ENCODE measurements at regions not wholly inside any gene's neighbourhood (a gene's known extent, or its start where the extent isn't known, plus 50 kb on each side); places are given as distances from the start of the nearest gene placed in this dataset.

GRCh38 chr1:59236721-59237545 lies 60.0 kb upstream of the FGGY start:
- no peaks in the 10 kb centered on the region for H3K27me3 ChIP-seq (ENCODE audit: control insufficient read depth in 3 of 3, insufficient read depth in 3 of 3, low read depth in 1 of 3, low read length in 3 of 3)
- no peak overlapping the region for H3K18ac ChIP-seq (ENCODE audit: low read length)
- peaks cover 1 to 4% of the 10 kb centered on the region in 2 donors for H3K4me1 ChIP-seq (ENCODE audit: control insufficient read depth in 2 of 2, insufficient read depth in 1 of 2, low read depth in 1 of 2, low read length in 2 of 2)
- H2AFZ ChIP-seq (ENCODE audit: low read length), result no peak overlapping the region
- H2BK5ac ChIP-seq (ENCODE audit: low read length), result no peak overlapping the region
- no peak overlapping the region for H3K14ac ChIP-seq (ENCODE audit: low read length)
- H3K9ac ChIP-seq (ENCODE audit: low read depth, low read length, poor library complexity), result no peak overlapping the region
- H3K9me3 ChIP-seq (replicated peaks in 1 of 2; ENCODE audit: control insufficient read depth in 2 of 2, insufficient read depth in 1 of 2, low read depth in 1 of 2, low read length in 2 of 2), result no peaks in the 10 kb centered on the region
- no peak overlapping the region for H2BK12ac ChIP-seq (ENCODE audit: low read length)
- no peaks in the 10 kb centered on the region for H3K36me3 ChIP-seq (replicated peaks in 1 of 2; ENCODE audit: control insufficient read depth in 2 of 2, insufficient read depth in 2 of 2, low read length in 2 of 2)
- no peak overlapping the region for H2BK120ac ChIP-seq (ENCODE audit: low read depth, low read length)
- H4K91ac ChIP-seq (ENCODE audit: low read depth, low read length, poor library complexity), result no peak overlapping the region
- H3K23ac ChIP-seq (ENCODE audit: low read depth, low read length, poor library complexity), result no peak overlapping the region
- H3K79me1 ChIP-seq (ENCODE audit: low read depth, low read length), result no peaks in the 10 kb centered on the region
- no CpG with 5 or more reads among the region's 3 CpGs for WGBS, 2 donors (ENCODE audit: extremely low coverage in 2 of 2, insufficient read length in 2 of 2, insufficient replicate concordance in 1 of 2)
- H2BK15ac ChIP-seq (ENCODE audit: low read length), result no peak overlapping the region
- H3K4ac ChIP-seq (ENCODE audit: low read length), result no peak overlapping the region
- H3K27ac ChIP-seq (replicated peaks; ENCODE audit: low read length), result no peak overlapping the region
- H3K4me3 ChIP-seq (ENCODE audit: low read length in 2 of 2), result no peak overlapping the region
- H2AK5ac ChIP-seq (ENCODE audit: low read depth, low read length), result no peak overlapping the region
- no peak overlapping the region for H3K4me2 ChIP-seq (ENCODE audit: insufficient read depth, low read length, poor library complexity, severe bottlenecking)
- H4K8ac ChIP-seq (ENCODE audit: low read depth, low read length), result no peak overlapping the region
- no peak for DNase-seq (ENCODE audit: low spot score)

DNA sequence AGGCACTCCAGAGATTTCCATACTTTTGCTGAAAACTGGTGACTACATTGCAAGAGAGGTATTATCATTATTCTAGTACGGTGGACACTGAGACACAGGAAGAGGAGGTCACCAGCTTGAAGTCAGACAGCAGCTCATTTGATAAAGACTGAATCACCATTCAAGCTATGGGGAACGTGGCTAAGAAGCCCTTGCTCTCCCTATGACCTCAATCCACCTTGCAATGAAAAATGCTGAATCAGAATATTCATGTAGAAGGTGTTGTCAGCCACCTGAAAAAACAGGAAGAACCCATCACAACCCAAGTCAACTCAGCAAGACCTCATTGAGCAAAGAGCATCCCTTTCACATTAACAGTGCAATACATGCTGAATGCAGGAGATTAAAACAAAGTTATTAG lies 59.0 kb upstream of the FGGY start:
- Histone ChIP-seq H3K4ac (ENCODE audit: low read length) (no peak overlapping the region), H3K4me1 (ENCODE audit: control insufficient read depth in 2 of 2, insufficient read depth in 1 of 2, low read depth in 1 of 2, low read length in 2 of 2) (peaks cover 1 to 4% of the 10 kb centered on the region in 2 donors)

GRCh38 chr1:59238333-59238934 lies 58.5 kb upstream of the FGGY start:
- Histone ChIP-seq H2BK5ac (ENCODE audit: low read length) (no peak overlapping the region), H3K9ac (ENCODE audit: low read depth, low read length, poor library complexity) (no peak overlapping the region), H4K91ac (ENCODE audit: low read depth, low read length, poor library complexity) (no peak overlapping the region), H3K4me2 (ENCODE audit: insufficient read depth, low read length, poor library complexity, severe bottlenecking) (no peak overlapping the region), H3K27me3 (ENCODE audit: control insufficient read depth in 3 of 3, insufficient read depth in 3 of 3, low read depth in 1 of 3, low read length in 3 of 3) (no peaks in the 10 kb centered on the region), H3K27ac (replicated peaks; ENCODE audit: low read length) (no peak overlapping the region), H3K4ac (ENCODE audit: low read length) (no peak overlapping the region), H3K4me1 (ENCODE audit: control insufficient read depth in 2 of 2, insufficient read depth in 1 of 2, low read depth in 1 of 2, low read length in 2 of 2) (peaks cover 1 to 4% of the 10 kb centered on the region in 2 donors), H3K36me3 (replicated peaks in 1 of 2; ENCODE audit: control insufficient read depth in 2 of 2, insufficient read depth in 2 of 2, low read length in 2 of 2) (no peaks in the 10 kb centered on the region), H3K79me1 (ENCODE audit: low read depth, low read length) (no peaks in the 10 kb centered on the region), H3K18ac (ENCODE audit: low read length) (no peak overlapping the region), H4K8ac (ENCODE audit: low read depth, low read length) (no peak overlapping the region), H2AFZ (ENCODE audit: low read length) (no peak overlapping the region), H2AK5ac (ENCODE audit: low read depth, low read length) (no peak overlapping the region), H3K9me3 (replicated peaks in 1 of 2; ENCODE audit: control insufficient read depth in 2 of 2, insufficient read depth in 1 of 2, low read depth in 1 of 2, low read length in 2 of 2) (no peaks in the 10 kb centered on the region), H2BK12ac (ENCODE audit: low read length) (no peak overlapping the region), H3K23ac (ENCODE audit: low read depth, low read length, poor library complexity) (no peak overlapping the region), H3K4me3 (ENCODE audit: low read length in 2 of 2) (no peak overlapping the region), H2BK15ac (ENCODE audit: low read length) (no peak overlapping the region), H2BK120ac (ENCODE audit: low read depth, low read length) (no peak overlapping the region), H3K14ac (ENCODE audit: low read length) (no peak overlapping the region)
- no CpG with 5 or more reads among the region's 5 CpGs for WGBS, 2 donors (ENCODE audit: extremely low coverage in 2 of 2, insufficient read length in 2 of 2, insufficient replicate concordance in 1 of 2)
- DNase-seq (ENCODE audit: low spot score), result no peak

More for the DNA sequence above, 59.0 kb upstream of the FGGY start:
- Histone ChIP-seq H3K4me3 (ENCODE audit: low read length in 2 of 2) (no peak overlapping the region), H2BK12ac (ENCODE audit: low read length) (no peak overlapping the region), H3K9me3 (replicated peaks in 1 of 2; ENCODE audit: control insufficient read depth in 2 of 2, insufficient read depth in 1 of 2, low read depth in 1 of 2, low read length in 2 of 2) (no peaks in the 10 kb centered on the region), H3K23ac (ENCODE audit: low read depth, low read length, poor library complexity) (no peak overlapping the region), H3K36me3 (replicated peaks in 1 of 2; ENCODE audit: control insufficient read depth in 2 of 2, insufficient read depth in 2 of 2, low read length in 2 of 2) (no peaks in the 10 kb centered on the region), H2BK5ac (ENCODE audit: low read length) (no peak overlapping the region), H2BK15ac (ENCODE audit: low read length) (no peak overlapping the region), H3K14ac (ENCODE audit: low read length) (no peak overlapping the region), H3K27ac (replicated peaks; ENCODE audit: low read length) (no peak overlapping the region), H4K8ac (ENCODE audit: low read depth, low read length) (no peak overlapping the region), H3K79me1 (ENCODE audit: low read depth, low read length) (no peaks in the 10 kb centered on the region), H3K18ac (ENCODE audit: low read length) (no peak overlapping the region), H3K4me2 (ENCODE audit: insufficient read depth, low read length, poor library complexity, severe bottlenecking) (no peak overlapping the region), H3K9ac (ENCODE audit: low read depth, low read length, poor library complexity) (no peak overlapping the region), H2AFZ (ENCODE audit: low read length) (no peak overlapping the region), H3K27me3 (ENCODE audit: control insufficient read depth in 3 of 3, insufficient read depth in 3 of 3, low read depth in 1 of 3, low read length in 3 of 3) (no peaks in the 10 kb centered on the region), H2BK120ac (ENCODE audit: low read depth, low read length) (no peak overlapping the region), H4K91ac (ENCODE audit: low read depth, low read length, poor library complexity) (no peak overlapping the region), H2AK5ac (ENCODE audit: low read depth, low read length) (no peak overlapping the region)
- no CpG with 5 or more reads among the region's 2 CpGs for WGBS, 2 donors (ENCODE audit: extremely low coverage in 2 of 2, insufficient read length in 2 of 2, insufficient replicate concordance in 1 of 2)
- no peak for DNase-seq (ENCODE audit: low spot score)

GRCh38 chr1:59238993-59239392 lies 57.9 kb upstream of the FGGY start:
- Histone ChIP-seq H3K27ac (replicated peaks; ENCODE audit: low read length) (no peak overlapping the region), H3K23ac (ENCODE audit: low read depth, low read length, poor library complexity) (no peak overlapping the region), H3K9ac (ENCODE audit: low read depth, low read length, poor library complexity) (no peak overlapping the region), H3K79me1 (ENCODE audit: low read depth, low read length) (no peaks in the 10 kb centered on the region), H3K18ac (ENCODE audit: low read length) (no peak overlapping the region), H3K4me1 (ENCODE audit: control insufficient read depth in 2 of 2, insufficient read depth in 1 of 2, low read depth in 1 of 2, low read length in 2 of 2) (peaks cover 1 to 4% of the 10 kb centered on the region in 2 donors), H4K8ac (ENCODE audit: low read depth, low read length) (no peak overlapping the region), H3K4me3 (ENCODE audit: low read length in 2 of 2) (no peak overlapping the region), H2BK15ac (ENCODE audit: low read length) (no peak overlapping the region), H3K4me2 (ENCODE audit: insufficient read depth, low read length, poor library complexity, severe bottlenecking) (no peak overlapping the region), H2BK12ac (ENCODE audit: low read length) (no peak overlapping the region), H3K27me3 (ENCODE audit: control insufficient read depth in 3 of 3, insufficient read depth in 3 of 3, low read depth in 1 of 3, low read length in 3 of 3) (no peaks in the 10 kb centered on the region), H2AFZ (ENCODE audit: low read length) (no peak overlapping the region), H3K14ac (ENCODE audit: low read length) (no peak overlapping the region), H2AK5ac (ENCODE audit: low read depth, low read length) (no peak overlapping the region), H4K91ac (ENCODE audit: low read depth, low read length, poor library complexity) (no peak overlapping the region), H3K36me3 (replicated peaks in 1 of 2; ENCODE audit: control insufficient read depth in 2 of 2, insufficient read depth in 2 of 2, low read length in 2 of 2) (no peaks in the 10 kb centered on the region), H2BK120ac (ENCODE audit: low read depth, low read length) (no peak overlapping the region), H3K4ac (ENCODE audit: low read length) (no peak overlapping the region), H2BK5ac (ENCODE audit: low read length) (no peak overlapping the region), H3K9me3 (replicated peaks in 1 of 2; ENCODE audit: control insufficient read depth in 2 of 2, insufficient read depth in 1 of 2, low read depth in 1 of 2, low read length in 2 of 2) (peaks cover 0 to 2% of the 10 kb centered on the region in 2 donors)
- WGBS, 2 donors (ENCODE audit: extremely low coverage in 2 of 2, insufficient read length in 2 of 2, insufficient replicate concordance in 1 of 2), result no CpG with 5 or more reads among the region's 2 CpGs
- DNase-seq (ENCODE audit: low spot score), result no peak
